ENCODE measurements at regions not wholly inside any gene's neighbourhood (a gene's known extent, or its start where the extent isn't known, plus 50 kb on each side); places are given as distances from the start of the nearest gene placed in this dataset.

DNA sequence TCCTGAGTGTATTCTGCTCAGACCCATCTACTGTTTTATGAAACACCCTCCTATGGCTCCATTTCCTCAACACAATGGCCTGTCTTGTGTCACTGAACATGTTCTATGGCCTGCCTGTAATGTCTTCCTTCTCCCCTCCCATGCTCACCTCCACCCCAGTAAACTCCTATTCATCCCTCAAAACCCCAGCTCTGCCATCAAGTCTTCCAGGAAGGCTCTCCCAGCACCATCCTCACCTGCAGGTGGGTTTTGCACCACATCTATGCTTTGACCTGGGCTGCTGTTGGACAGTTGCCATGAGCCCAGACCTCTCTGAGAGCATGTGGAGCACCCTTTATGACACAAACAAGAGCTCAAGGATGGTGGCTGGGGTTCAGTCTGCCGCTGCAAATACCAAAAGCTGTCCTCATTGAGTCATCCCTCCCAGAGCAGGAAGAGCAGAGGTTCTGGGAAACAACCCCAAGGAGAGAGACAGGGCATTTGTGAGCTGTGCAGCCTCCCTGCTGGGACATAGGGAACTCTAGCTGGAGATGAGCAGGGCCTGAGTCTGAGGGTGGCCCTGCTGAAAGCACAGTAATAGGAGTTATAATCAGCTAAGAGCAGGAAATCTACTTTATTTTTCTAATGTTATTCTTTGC is 93.8 kb upstream of the CD93 start:
- no peak for DNase-seq

- no peak for DNase-seq
Measured at GRCh38 chr20:23178806-23179205, 92.7 kb upstream of the CD93 start.

- DNase-seq, result no peak
Measured at GRCh38 chr20:23174821-23175220, 88.7 kb upstream of the CD93 start.

DNA sequence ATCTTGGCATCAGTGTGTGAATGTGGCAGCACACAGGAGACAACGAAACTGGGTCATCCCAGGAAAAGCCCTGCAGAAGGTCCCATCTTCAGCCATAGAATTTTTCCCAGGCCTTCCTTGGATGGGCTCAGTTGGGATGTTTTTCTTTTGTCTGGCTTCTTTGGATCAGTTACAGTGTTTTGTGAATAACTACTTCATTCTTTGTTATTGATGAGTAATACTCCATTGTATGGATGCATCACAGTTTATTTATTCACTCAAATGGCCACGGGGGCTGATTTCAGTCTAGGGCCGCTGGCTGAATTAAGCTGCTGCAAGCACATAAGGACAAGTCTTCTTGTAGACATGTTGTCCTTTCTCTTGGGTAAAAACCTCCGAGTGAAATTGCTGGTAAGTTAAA is 81.3 kb upstream of the CD93 start:
- DNase-seq, result no peak

- DNase-seq, result no peak
Measured at GRCh38 chr20:23166563-23166962, 80.4 kb upstream of the CD93 start.

DNA sequence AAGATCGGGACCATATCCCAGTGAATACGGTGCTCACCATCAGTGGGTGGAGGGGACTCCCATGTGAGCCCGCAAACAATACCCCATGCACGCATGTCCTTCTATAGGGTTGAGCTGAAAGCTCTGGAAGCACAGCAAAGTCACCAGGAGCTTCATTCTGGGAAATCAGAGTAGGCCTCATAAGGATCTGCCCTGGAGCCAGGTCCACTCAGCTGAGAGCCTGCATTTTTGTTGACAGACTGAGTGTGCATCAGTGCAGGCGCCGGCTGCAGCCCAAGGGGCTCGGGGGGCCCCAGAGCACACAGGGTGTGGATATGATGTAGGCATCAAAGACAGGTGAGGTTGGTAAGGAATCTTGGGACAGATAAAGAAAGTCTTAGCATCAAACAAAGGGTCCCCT is 79.8 kb upstream of the CD93 start:
- DNase-seq, result no peak

DNA sequence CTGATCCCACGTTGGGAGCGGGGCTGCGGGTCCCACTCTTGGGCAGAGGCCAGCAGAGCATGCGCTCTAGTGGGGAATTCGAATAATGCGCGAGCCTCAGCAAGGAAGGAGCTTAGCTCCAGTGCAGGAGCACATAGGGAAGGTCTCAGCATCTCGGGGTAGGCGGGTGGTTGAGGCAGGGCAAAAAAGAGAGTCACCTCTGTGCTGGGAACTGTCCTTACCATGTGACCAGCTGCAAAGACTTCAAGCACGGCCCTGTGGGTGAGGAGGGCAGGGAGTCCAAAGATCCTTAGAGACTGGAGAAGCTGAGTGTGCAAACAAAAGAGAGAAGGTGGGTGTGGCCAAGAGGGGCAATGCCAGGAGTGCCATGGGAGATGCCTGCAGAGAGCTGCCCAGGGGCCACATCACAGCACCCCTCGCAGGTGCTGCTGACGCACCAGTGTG is 79.2 kb upstream of the CD93 start:
- no peak for DNase-seq

GRCh38 chr20:23164176-23164601 is 78.1 kb upstream of the CD93 start:
- peak in 20 of 51 donors; percentile 15 to 73 (median 45) for DNase-seq

DNA sequence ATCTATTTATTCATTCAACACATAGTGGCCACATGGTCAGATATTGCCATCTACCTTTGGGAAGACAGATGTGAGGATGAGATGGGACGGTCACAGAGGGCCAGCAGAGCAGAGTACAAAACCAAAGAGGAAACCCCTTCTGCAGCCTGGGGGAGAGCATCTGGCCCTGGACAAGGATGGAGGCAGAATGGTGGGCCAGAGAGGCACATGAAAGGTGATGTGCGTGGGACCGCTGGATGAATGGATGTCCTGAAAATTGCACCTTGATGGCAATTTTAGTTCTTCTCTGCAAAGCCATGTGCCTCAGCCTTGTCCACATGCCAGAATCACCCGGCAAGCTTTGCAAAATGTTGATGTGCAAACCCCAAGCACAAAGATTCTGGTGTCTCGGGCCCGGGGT is 77.4 kb upstream of the CD93 start:
- no peak for DNase-seq

DNA sequence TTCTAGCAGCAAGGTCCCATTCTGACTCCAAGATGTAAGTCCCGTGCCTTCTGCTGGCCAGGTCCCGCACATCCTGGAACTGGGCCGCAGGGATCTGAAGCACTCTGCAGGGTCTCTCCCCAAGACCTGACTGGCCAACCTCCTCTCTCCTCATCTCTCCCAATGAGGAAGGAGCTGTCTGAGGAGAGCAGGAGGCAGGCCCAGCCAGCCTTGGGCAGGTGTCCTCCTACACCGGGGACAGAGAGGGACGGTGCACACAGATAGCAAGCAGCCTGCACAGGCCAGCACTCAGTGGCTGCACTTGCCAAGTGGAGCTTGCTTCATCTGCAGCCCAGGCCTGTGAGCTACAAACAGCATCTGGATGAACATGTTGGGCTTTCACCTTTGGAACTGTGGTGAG is 76.8 kb upstream of the CD93 start:
- DNase-seq, result no peak

GRCh38 chr20:23161968-23162696 is 76.0 kb upstream of the CD93 start:
- DNase-seq, result peak in 2 of 51 donors; percentile 9 to 27

DNA sequence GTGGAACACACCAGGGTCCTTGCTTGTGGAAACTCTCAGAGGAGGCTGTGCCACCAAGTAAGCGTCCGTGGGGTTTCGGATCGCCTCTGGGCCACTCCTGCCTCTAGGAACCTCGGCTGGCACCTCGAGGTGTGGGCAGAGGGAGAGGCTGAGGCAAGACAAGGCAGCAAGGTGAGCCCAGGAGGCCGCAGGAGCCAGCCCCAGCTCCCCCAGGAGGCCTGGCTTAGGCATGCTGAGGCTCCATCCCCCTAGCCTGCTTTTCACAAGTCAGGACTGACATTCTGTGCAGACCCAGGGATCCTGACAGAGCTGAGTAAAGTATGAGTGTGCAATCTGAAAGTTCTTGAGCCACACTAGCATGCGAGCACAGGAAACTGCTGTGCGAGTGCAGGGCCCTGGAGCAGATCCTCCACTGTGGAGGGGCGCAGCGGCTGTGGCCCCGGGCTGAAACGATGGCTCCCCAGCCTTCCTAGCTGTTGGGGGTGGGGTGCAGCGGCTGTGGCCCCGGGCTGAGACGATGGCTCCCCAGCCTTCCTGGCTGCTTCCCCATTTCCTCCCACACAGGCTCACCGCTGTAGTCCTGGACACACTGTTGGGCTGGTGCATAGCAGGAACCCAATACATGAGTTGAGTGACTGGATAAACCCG is 75.2 kb upstream of the CD93 start:
- DNase-seq, result no peak

- DNase-seq, result no peak
Measured at GRCh38 chr20:23160536-23161243, 74.6 kb upstream of the CD93 start.

GRCh38 chr20:23159947-23160318 is 73.8 kb upstream of the CD93 start:
- no peak for DNase-seq

DNA sequence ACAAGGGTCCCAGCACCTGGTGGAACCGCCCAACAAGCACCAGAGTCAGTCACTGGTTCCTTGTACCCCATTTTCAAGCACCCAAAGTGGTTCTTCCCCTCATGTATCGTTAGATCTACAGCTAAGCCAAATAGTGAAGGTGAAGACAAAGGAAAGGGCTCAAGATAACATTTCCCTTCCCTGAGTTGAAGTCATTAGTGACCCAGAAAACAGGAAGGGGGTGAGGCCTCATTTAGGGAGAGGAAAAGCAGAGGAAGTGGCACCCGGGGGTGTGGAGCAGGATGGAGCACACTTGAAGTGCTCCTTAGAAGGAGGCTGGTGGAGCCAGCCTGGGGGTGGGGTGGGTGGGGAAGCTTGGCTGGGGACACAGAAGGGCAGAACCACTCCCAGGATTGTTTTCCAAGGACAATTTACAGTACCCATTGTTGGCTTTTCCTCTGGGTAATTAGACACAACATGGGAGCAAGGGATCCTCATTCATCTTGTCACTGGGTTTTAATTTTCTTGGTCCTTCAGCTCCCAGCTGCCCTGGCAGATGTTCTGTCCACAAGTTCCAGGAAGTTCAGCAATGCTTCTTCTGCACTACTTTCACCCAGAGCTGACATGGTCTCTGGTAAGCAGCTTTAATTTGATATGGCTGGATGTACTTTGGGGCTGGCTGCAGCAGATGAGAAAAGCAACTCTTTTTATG is 73.3 kb upstream of the CD93 start:
- no peak for DNase-seq

DNA sequence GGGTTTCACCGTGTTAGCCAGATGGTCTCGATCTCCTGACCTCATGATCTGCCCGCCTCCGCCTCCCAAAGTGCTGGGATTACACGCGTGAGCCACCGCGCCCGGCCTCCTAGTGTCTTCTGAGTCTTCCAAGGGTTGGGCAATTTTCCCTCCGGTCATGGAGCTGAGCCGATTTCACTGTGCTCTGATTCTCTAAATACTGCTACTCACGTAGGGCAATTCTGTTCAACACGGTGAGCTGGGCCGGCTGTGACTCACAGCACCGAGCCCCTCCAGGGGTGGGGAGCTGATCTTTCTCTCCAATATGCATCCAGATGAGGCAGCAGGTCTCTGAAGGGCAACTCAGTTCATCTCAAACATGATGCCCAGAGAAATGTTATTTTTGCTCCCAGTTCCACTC is 71.6 kb upstream of the CD93 start:
- DNase-seq, result no peak

DNA sequence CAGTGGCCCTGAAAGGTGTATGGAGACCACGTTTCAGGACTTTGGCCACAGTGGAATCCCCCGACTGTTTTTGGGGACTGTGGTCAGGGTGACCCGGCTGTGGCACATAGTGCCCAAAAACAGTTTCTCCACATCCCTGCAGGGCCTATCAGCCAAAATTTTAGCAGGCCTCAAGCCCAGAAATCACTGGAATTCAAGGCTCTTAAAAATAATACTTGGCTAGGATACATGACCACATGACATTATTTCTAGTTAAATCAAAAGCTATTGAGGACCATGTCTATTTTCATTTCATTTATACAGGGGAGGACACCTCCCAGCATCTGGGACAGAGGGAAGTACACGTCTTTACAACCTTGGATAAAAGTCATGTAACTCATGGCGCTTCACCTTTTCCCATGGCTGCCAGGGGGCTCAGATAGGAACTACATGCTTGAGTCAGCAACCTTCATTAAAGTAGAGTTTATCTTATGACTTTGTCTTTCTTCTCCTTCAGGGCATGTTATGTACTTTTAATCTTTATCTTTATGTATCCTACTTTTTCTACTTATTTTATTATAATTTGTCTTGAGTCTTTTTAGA is 70.8 kb upstream of the CD93 start:
- no peak for DNase-seq

- DNase-seq, result no peak
Measured at GRCh38 chr20:23156170-23156841, 70.2 kb upstream of the CD93 start.

- no peak for DNase-seq
Measured at GRCh38 chr20:23155141-23155590, 69.0 kb upstream of the CD93 start.

- DNase-seq, result no peak
Measured at GRCh38 chr20:23153696-23154341, 67.7 kb upstream of the CD93 start.

Data from hypothalamus (tissue), 51 donors.